Body of pancreas (tissue), 4 donors: ENCODE measurements at regions not wholly inside any gene's neighbourhood (a gene's known extent, or its start where the extent isn't known, plus 50 kb on each side); places are given as distances from the start of the nearest gene placed in this dataset.

Experiments used
- CTCF ChIP-seq, 7 experiments: fragments of 450-650 bp in 4 of 7; fragments of 200-600 bp in 3 of 7; sonication (generic) in 3 of 7; IDR thresholded peaks; one replicate each; pipeline ENCODE4 v1.5.1; 2016 to 2019; ENCODE audit warnings: antibody characterized with exemption in 7 of 7
- POLR2A ChIP-seq, 3 donors: fragments of 450-650 bp; IDR thresholded peaks; one replicate each; pipeline ENCODE4 v1.6.1; 2016; ENCODE audit warnings: antibody characterized with exemption in 3 of 3, mild to moderate bottlenecking in 2 of 3

- TF ChIP-seq CTCF (IDR thresholded peaks at IDR 0.05) (no peak), POLR2A (IDR thresholded peaks at IDR 0.05) (no peak)
Measured at GRCh38 chr12:78376257-78376656, 488.3 kb upstream of the SYT1 start.
